ENCODE measurements at regions not wholly inside any gene's neighbourhood (a gene's known extent, or its start where the extent isn't known, plus 50 kb on each side); places are given as distances from the start of the nearest gene placed in this dataset.

DNA sequence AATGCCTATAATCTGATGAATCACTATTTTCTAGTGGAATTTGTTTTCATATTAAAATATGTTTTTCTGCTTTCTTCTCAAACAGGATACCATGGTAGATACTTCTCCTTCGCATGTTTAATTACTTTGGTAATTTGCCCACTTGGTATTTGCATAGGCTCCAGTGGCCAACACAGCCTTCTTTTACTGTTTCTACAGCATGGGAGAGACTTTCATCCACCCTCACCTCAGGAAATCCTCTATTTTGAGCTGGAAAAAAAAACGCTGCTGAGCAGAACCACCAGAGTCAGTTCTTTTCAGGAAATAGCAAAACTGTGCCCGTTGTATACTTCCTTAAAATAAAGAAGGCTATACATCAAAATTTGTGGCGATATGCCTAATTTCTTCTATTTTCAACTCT, 213.3 kb downstream of the MDFIC start:
- TF ChIP-seq, protein P1, sequence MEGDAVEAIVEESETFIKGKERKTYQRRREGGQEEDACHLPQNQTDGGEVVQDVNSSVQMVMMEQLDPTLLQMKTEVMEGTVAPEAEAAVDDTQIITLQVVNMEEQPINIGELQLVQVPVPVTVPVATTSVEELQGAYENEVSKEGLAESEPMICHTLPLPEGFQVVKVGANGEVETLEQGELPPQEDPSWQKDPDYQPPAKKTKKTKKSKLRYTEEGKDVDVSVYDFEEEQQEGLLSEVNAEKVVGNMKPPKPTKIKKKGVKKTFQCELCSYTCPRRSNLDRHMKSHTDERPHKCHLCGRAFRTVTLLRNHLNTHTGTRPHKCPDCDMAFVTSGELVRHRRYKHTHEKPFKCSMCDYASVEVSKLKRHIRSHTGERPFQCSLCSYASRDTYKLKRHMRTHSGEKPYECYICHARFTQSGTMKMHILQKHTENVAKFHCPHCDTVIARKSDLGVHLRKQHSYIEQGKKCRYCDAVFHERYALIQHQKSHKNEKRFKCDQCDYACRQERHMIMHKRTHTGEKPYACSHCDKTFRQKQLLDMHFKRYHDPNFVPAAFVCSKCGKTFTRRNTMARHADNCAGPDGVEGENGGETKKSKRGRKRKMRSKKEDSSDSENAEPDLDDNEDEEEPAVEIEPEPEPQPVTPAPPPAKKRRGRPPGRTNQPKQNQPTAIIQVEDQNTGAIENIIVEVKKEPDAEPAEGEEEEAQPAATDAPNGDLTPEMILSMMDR (IDR thresholded peaks at IDR 0.05), result no peak
- TF ChIP-seq POLR2A (IDR thresholded peaks at IDR 0.05), result no peak

Data from right lobe of liver (tissue), 4 donors.